ENCODE measurements at regions not wholly inside any gene's neighbourhood (a gene's known extent, or its start where the extent isn't known, plus 50 kb on each side); places are given as distances from the start of the nearest gene placed in this dataset.

DNA sequence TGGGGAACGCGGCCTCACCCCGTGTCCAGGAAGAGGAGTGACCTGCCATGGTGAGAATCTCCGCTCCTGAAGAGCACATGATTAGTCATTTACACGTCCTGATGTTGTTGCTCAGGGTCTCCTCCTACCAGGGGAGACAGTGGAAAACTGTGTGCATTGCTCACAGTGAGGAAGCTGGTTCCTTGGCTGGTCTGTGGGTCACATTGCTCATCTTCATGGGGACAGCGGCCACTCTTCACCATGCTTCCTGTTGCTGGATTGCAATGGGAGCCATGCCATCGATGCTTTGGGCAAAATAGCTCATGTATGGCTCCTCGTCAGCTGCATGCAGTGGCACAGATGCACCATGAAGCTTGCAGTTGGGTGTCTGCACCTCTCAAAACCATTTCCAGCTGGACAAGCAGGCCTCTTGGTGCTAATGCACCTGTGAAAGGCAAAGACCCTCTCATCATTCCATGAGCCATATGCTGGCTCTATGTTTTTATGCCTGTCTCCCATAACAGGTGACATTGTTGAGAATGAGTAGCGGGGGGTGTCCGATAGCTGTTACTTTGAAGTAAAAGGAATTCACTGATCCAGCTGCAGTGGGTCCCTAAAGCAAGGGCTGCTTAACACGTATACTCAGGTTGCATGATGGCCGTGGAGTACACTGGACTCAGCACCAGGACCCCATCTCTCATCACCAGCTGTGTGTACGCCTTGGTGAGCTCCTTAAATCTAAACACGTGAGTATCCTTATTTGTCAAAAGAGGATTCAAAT is 135.0 kb upstream of the ALKAL2 start:
- TF ChIP-seq, protein P1, sequence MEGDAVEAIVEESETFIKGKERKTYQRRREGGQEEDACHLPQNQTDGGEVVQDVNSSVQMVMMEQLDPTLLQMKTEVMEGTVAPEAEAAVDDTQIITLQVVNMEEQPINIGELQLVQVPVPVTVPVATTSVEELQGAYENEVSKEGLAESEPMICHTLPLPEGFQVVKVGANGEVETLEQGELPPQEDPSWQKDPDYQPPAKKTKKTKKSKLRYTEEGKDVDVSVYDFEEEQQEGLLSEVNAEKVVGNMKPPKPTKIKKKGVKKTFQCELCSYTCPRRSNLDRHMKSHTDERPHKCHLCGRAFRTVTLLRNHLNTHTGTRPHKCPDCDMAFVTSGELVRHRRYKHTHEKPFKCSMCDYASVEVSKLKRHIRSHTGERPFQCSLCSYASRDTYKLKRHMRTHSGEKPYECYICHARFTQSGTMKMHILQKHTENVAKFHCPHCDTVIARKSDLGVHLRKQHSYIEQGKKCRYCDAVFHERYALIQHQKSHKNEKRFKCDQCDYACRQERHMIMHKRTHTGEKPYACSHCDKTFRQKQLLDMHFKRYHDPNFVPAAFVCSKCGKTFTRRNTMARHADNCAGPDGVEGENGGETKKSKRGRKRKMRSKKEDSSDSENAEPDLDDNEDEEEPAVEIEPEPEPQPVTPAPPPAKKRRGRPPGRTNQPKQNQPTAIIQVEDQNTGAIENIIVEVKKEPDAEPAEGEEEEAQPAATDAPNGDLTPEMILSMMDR (conservative IDR thresholded peaks at IDR 0.05; ENCODE audit: low read depth, low read length), result no peak
- no peak for TF ChIP-seq EZH2phosphoT487 (IDR thresholded peaks at IDR 0.05; ENCODE audit: borderline replicate concordance, low read length)
- no peak for TF ChIP-seq EZH2 (IDR thresholded peaks at IDR 0.05; ENCODE audit: low read length, unreplicated experiment)

All from PC-3 (cell line).